HG02884 (cell line): ENCODE measurements at regions not wholly inside any gene's neighbourhood (a gene's known extent, or its start where the extent isn't known, plus 50 kb on each side); places are given as distances from the start of the nearest gene placed in this dataset.
"Not testable (repeated sequence)": the region's sequence is repeated elsewhere in the genome, so short reads cannot be mapped to it uniquely, and the experiment has no call there.

ENCODE experiments used
- ATAC-seq: cut with Tn5 transposase; IDR thresholded peaks from one replicate; pipeline ENCODE4 v1.9.1; 2021; ENCODE audit warnings: mild to moderate bottlenecking, moderate library complexity; ENCODE audit not compliant: unreplicated experiment

GRCh38 chr20:53819973-53820451 is 226.4 kb upstream of the ZNF217 start:
- ATAC-seq, result no peak

- no peak for ATAC-seq
These were observed 225.0 kb upstream of the ZNF217 start for GRCh38 chr20:53818457-53819177.

- not testable (repeated sequence) for ATAC-seq
These were observed 223.9 kb upstream of the ZNF217 start for GRCh38 chr20:53817513-53817912.

GRCh38 chr20:53816872-53817398 is 223.3 kb upstream of the ZNF217 start:
- ATAC-seq, result no peak

GRCh38 chr20:53815509-53815908 is 221.9 kb upstream of the ZNF217 start:
- ATAC-seq, result no peak

GRCh38 chr20:53814060-53814459 is 220.4 kb upstream of the ZNF217 start:
- ATAC-seq, result no peak

- ATAC-seq, result no peak
These were observed 220.0 kb upstream of the ZNF217 start for GRCh38 chr20:53813636-53814035.

GRCh38 chr20:53811577-53811976 is 217.9 kb upstream of the ZNF217 start:
- no peak for ATAC-seq

GRCh38 chr20:53810661-53811355 is 217.2 kb upstream of the ZNF217 start:
- ATAC-seq, result no peak

GRCh38 chr20:53809728-53810365 is 216.2 kb upstream of the ZNF217 start:
- ATAC-seq, result no peak

- ATAC-seq, result no peak
These were observed 215.6 kb upstream of the ZNF217 start for GRCh38 chr20:53809217-53809616.

GRCh38 chr20:53808733-53809132 is 215.1 kb upstream of the ZNF217 start:
- no peak for ATAC-seq

- ATAC-seq, result not testable (repeated sequence)
These were observed 214.7 kb upstream of the ZNF217 start for GRCh38 chr20:53808302-53808701.

- ATAC-seq, result no peak
These were observed 213.2 kb upstream of the ZNF217 start for GRCh38 chr20:53806683-53807401.

- no peak for ATAC-seq
These were observed 212.3 kb upstream of the ZNF217 start for GRCh38 chr20:53805895-53806384.

- no peak for ATAC-seq
These were observed 211.6 kb upstream of the ZNF217 start for GRCh38 chr20:53804920-53805894.

GRCh38 chr20:53804308-53804707 is 210.7 kb upstream of the ZNF217 start:
- ATAC-seq, result not testable (repeated sequence)

GRCh38 chr20:53803492-53804155 is 210.0 kb upstream of the ZNF217 start:
- ATAC-seq, result no peak
